Activated T-cell treated with anti-CD3 and anti-CD28 coated beads for 4 hours (primary cell): ENCODE measurements at regions not wholly inside any gene's neighbourhood (a gene's known extent, or its start where the extent isn't known, plus 50 kb on each side); places are given as distances from the start of the nearest gene placed in this dataset.
"Not testable (repeated sequence)": the region's sequence is repeated elsewhere in the genome, so short reads cannot be mapped to it uniquely, and the experiment has no call there.

Source experiments
- DNase-seq: peaks from one replicate; pipeline ENCODE4 v3.0.0-alpha.2; 2020

DNA sequence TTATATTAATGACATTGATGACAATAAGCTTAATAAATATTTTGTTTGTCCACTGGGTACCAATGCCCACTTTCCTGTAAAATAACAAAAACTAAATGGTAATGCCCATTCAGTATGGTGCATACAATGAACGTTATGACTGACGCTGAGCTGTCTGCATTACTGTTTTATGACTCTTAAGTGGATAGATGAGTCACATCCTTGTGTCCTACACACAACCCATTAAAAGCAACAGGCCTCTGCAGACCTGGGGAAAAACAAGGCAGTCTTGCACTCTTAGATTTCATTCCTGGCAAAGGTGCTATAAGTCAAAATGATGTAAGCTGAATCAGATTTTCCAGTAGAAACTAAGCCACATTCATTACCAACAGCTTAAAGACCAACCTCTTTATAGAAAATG, 176.3 kb upstream of the TMEM45B start:
- DNase-seq: no peak

DNA sequence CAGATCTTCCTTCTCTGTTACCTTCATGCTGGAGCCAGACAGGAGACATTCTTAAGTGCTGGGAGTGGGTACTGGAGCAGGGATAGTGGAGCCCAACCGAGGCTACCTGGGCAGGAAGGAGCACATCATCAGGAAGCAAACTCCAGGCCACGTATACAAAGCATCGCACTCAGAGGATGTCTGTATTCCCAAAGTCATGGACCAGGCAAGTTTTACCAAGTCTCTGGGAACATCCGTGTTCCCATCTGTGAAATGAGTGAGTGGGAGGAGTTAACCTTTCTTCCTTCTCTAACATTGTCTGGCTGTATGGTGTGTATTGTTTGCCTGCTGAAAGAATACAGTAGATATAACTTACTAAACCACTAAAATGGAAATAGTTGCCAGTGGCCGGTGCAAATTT, 175.0 kb upstream of the TMEM45B start:
- DNase-seq: no peak

DNA sequence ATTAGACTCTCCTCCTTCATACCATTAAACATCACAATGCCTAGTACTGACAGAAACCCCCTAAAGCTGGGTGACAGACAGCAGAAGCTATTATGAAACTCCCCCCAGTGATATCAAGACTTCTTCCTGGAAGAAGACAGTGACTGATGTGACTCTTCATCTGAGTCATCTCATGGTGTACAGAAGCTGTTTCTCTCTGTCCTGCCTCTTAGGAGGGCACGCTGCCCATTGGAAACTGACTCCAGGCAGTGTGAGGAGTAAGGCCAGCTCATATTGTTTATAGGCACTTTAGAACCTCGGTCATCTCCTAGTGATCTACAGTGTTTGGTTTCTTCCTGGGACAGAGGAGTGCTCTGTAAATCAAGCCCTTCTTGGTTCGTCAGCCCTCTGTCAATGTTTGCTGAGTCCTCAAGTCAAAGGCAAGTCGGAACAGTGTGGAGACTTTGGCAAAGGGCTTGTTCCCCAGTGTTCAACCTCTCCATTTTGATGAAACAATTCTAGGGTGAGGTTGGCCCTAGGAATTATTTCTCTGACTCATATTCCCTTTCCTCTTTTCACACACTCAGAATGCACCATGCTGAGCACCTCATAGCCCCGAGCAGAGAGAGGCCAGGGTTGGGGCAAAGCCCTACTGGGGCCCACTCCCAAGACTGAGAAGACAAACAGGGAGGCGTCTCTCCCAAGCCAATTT, 172.5 kb upstream of the TMEM45B start:
- DNase-seq: no peak

DNA sequence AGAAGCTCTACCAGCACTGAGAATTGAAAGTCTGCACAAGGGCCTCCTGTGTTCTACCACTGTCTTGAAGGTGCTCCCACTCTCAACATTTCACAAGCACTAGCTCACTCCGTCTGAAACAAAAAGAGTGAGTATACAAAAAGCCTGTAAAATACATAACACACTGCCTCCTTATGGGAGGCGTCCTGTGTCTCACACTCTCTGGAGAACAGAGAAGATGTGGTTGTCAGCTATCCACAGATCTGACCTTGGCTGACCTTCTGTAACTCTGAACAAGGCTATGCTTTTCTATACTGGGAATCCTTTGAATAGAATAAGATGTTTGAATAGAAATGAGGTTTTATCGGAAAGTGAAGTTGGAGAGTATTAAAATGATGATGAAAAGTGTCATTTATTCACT, 171.3 kb upstream of the TMEM45B start:
- no peak for DNase-seq

DNA sequence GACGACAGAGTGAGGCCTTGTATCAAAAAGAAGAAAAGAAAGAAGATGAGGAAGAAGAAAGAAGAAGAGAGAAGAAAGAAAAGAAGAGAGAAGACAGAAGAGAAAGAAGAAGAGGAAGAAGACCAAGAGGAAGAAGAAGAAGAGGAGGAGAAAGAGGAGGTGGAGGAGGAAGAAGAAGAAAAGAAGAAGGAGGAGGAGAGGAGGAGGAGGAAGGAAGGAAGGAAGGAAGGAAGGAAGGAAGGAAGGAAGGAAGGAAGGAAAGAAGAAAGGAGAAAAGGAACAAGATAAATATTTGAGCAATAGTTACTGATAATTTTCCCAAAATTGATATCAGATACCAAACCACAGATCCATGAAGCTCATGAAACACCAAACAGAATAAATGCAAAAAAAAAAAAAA, 169.7 kb upstream of the TMEM45B start:
- no peak for DNase-seq

DNA sequence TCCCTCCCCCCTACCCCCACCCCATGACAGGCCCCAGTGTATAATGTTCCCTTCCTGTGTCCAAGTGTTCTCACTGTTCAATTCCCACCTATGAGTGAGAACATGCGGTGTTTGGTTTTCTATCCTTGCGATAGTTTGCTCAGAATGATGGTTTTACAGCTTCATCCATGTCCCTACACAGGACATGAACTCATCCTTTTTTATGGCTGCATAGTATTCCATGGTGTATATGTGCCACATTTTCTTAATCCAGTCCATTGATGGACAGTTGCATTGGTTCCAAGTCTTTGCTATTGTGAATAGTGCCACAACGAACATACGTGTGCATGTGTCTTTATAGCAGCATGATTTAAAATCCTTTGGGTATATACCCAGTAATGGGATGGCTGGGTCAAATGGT, 165.6 kb upstream of the TMEM45B start:
- DNase-seq: not testable (repeated sequence)

DNA sequence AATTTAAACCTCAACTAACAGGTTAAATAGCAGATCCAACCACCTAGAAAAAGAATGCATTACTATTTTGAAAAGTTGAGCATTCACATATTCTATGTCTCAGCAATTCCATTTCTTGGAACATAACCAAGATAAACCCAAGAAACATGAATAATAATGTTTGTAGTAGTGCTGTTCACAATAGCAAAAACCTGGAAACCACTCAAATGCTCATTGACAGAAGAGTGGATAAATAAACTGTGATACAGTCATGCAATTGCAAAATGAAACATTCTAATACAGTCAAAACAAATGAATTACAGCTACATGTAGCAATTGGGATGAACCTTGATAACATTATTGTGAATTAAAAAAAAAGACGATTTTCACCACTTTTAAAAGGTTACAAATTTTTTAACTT, 162.8 kb upstream of the TMEM45B start:
- no peak for DNase-seq

DNA sequence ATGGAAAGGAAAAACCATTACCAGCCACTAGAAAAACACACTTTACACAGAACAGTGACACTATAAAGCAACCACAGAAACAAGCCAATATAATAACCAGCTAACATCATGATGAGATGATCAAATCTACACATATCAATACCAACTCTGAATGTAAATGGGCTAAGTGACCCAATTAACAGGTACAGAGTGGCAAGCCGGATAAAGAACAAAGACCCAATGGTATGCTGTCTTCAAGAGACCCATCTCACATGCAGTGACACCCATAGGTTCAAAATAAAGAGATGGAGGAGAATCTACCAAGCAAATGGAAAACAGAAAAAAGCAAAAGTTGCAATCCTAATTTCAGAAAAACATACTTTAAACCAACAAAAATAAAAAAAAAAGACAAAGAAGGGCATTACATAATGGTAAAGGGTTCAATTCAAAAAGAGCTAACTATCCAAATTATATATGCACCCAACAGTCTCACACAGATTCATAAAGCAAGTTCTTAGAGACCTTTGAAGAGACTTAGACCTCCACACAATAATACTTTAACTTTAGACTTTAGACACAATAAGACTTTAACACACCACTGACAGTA, 160.3 kb upstream of the TMEM45B start:
- DNase-seq: no peak

DNA sequence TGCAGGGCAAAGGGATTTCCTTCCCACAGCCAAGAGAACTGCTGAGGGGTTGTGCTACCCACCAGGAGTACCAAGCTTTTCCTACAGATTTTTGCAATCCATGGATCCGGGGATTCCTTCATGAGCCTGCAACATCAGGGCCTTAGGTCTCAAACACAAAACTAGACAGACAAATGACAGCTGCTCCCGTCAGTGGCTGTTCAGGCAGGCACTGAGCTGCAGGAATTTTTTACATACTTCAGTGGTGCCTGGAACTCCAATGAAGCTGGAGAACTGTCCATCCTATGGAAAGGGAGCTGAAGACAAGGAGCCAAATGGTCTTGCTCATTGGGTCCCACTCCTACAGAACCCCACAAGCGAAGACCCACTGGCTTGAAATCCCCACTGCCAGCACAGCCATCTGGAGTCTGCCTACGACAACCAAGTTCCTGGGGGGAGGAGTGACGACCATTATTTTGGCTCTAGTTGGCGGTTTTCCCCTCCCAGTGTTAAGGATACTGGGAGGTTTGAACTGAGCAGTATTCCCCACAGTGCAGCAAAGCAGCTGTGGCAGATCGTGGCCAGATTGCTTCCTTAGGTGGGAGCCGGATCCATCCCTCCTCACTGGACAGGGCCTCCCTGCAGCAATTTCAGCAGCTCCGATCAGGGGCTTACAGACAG, 157.7 kb upstream of the TMEM45B start:
- DNase-seq: no peak

DNA sequence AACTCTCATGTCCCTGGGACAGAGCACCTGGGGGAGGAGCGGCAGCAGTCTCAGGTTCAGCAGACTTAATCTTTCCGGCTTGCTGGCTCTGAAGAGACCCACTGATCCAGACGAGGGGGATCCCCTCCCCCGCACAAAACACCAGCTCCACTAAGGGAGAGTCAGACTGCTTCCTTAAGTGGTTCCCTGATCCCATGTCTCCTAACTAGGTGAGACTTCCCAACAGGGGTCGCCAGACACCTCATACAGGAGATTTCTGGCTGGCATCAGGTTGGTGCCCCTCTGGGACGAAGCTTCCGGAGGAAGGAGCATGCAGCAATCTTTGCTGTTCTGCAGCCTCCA, 157.2 kb upstream of the TMEM45B start:
- DNase-seq: no peak

DNA sequence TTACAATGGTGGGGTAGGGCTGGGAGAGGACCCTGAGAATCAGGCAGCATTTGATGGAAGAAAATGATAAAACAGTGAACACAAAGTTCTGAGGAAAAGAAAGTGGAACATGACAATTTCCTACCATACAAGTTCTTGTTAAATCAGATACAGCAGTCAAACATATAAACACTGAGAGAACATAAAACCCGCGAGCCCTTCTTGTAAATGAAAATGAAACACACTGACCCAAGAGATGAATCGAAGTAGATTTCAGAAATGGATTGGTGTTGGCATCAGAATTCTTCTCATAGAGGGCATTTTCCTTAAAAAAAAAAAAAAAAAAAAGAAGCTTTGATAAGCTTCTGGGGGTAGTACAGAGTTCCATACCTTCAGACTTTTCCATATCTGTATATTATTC, 134.7 kb upstream of the TMEM45B start:
- no peak for DNase-seq

DNA sequence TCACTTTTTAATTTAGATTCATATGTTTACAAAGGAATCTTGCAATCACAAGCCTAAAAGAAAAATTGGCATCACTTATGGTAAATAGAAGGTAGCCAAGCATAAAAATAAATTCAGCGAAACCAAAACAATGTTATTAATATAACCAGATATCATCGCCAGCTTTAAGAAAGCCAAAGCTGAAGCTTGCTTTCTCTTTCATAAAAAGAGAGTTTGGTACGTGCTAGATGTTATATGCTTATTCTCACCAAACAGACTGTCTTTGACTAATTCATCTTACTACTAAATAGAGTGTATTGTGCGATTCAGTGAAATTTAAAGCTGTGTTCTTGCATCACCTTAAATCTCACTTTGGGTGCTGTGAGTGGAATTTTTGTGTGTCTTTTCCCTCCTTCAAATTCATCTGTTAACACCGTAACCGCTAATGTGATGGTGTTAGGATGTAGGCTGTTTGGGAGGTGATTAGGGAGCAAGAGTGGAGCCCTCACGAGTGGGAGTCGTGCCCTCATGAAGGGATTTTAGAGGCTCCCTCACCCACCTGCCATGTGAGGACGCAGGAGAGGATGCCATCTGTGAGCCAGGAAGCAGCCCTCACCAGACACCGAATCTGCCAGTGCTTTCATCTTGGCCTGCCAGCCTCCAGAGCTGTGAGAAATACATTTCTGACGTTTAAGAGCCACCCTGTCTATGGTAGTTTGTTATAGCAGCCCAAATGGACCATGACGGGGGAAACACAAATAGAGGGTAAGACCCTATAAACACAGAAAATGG, 134.1 kb upstream of the TMEM45B start:
- no peak for DNase-seq

DNA sequence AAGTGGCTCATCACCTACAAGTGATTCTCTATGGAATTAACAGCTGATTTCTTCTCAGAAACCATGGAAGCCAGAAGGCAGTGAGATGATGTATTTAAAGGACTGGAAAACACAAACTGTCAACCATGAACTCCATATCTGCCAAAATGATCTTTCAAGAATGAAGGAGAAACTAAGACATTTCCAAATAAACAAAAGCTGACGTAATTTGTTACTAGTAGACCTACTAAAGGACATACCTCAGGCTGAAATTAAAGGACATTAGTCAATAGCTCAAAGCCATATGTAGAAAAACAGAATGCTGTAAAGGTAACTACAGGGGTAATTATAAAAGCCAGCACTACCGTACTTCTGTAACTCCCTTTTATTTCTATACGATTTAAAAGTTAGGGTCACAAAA, 129.4 kb upstream of the TMEM45B start:
- DNase-seq: no peak

DNA sequence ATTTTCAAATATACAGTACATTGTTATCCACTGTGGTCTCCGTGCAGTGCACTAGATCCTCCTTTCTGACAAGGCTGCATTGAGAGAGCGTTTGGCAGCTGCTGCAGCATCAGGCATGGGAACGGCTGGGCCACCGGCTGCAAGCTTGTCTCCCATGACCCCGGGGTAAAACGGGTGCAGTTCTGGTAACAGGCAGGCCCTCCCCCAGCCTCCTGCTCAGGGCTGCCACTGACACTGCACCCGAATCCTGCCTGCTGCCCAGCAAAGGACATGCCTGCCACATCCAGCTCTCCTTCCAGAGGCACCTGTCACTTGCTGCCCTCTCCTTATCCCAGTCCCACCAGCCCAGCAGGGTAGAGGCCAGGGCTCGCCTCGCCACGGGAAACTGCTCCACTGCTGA, 124.5 kb upstream of the TMEM45B start:
- no peak for DNase-seq

DNA sequence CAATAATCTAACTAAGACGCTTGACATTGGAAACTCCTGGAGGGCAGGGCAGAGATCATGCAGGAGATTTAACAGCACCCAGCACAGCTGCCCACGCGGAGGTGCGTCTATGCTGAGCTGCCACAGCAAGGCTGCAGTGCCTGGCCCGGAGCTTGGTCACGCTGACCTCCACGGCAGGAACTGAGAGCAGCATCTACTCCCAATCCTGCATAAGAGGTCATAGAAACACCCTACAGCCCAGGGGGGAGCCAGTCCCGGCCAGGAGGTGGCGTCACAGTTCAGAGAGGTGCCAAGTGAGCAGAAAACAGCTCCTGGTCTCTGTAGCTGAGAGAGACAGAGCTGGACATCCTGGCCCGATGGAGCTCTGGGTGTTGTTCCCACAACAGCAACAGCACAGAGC, 121.1 kb upstream of the TMEM45B start:
- no peak for DNase-seq

DNA sequence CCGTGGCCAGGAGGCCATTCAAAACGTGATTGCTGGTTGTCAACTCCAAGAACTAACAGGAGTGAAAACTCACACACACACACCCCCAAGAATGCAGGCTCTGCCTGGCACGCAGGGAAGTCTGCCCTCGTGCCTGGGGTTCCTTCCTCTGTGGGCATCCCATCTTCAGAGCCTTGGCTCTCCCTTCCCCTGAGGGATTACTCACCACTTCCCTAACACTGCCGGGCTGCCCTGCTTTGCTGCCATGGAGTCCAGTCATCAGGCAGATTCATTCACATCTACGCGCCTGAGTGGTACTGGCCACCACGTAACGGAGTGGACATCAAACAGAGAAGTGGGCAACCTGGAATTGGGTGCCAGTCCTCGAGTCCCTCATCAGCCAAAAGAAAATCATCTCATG, 120.7 kb upstream of the TMEM45B start:
- DNase-seq: no peak

DNA sequence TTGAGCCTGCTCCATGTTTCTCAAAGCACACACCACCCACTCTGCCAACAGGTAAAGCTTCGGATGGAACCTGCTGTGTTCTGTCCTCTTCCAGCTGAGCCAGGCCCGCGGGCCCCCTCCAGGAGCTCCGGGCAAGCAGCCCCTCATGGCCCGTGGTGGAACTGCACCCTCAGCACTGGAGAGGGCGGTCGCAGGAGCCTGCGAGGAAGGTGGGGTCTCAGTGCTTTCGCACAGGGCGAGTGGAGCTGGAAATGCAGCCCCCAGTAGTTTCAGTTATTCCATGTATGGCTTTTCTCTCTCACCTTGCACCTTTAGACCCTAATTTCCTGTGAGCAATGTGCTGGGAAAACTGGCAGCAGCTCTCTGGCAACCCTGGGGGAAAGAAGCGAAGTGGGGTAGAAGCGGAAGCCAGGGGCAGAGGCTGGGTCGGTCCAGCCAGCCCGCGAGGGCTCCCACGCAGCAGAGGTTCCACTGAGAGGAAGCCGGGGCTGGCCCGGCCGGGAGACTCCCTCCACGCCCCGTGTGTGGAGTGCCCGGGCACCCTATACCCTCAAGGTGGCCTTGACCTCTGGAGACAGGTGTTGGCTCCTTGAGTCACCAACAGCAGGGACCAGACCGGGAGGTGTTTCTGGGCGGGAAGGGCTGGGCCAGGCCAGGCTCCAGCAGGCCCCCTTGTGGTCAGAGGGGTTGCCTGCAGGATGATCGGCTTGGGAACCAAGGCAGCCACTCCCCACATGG, 119.9 kb upstream of the TMEM45B start:
- DNase-seq: peak; percentile 58

DNA sequence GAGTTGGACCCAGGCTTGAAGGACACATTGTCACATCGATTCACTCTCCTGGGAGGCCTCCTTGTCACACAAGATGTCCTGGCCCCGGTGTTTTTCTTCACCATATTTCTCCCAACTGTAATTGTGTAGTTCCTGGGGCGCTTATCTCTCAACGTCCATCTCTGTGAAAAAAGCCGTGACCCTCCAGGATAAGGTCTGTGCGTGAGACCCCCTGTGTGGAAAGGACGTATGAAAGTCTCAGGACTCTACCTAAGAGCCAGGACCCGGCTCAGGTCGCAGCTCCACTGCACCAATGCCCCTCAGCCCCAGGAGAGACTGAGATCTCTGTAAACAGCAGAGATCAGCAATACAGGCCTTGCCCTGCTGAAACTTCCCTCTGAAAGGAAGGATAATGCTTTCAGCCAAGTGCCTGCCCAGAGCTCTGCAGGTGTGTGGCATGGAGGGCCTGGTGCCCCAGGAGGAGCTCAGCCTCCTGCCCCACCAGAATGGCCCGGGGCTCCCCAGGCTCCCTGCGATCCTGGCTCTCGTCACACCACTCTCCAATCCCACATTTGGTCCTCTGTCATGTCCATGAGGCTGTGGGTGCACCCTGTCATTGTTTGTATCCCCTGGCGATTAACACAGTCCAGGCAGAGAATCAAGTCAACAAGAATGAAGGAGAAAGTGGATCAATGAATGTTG, 119.2 kb upstream of the TMEM45B start:
- no peak for DNase-seq

DNA sequence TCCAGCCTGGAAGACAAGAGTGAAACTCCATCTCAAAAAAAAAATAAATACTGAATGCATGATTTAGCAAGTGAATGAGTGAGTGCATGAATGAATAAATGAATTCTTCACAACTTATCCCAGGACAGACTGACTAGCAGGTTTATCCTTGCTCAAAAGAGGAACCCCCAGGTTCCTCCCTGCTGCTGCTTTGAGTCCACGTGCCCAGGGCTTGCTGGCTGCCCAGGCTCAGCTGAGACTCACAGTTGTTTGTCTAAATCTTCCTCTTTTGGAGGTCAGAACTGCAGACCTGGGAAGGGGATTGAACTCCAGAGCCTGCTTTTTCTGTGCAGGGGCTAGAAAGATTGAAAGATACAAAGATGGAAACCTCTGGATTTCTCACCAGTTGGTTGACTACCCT, 117.4 kb upstream of the TMEM45B start:
- no peak for DNase-seq

DNA sequence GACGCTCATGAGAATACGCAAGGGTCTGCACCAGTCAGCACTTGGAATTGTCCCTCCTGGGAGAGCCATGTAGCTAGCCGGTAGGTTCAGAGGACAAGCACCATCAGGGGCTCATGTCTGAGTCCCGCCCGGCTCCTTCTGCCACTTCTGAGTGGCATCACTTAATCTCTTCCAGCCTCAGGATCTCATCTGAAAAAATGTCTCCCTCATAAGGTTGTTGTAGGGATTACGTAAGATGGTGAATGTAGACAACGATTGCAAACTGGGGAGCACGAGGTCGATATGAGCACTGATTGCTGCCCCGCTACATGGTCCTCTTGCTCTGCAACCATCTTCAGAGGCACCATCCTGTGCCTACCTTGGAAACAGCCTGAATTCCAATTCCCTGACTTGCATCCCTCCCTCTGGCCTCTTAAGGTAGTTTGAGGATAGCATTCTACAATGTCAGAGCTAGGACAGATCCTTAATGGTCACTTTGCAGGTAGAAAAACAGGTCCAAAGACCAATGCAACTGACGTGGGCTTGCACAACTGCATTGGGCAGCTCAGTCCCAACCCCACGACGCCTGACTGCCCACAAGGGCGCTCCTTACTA, 115.8 kb upstream of the TMEM45B start:
- DNase-seq: no peak

DNA sequence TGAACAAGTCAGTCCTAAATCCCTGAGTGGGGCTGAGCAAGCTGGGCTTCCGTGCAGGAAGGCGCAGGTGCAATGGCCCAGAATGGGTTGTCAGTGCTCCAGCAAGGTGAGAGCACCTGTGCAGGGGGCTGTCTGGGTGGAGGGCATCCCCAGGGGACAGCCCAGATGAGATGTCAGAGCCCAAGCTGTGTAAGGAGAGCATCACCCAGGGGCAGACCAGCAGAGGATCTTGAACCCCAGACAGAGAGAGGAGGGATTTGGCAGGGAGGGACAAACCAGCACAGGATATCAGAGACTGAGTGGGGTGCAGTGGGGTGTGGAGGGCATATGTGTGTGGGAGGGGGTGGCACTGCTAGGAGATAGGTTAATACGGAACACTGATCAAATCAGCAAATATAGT, 114.9 kb upstream of the TMEM45B start:
- DNase-seq: no peak

DNA sequence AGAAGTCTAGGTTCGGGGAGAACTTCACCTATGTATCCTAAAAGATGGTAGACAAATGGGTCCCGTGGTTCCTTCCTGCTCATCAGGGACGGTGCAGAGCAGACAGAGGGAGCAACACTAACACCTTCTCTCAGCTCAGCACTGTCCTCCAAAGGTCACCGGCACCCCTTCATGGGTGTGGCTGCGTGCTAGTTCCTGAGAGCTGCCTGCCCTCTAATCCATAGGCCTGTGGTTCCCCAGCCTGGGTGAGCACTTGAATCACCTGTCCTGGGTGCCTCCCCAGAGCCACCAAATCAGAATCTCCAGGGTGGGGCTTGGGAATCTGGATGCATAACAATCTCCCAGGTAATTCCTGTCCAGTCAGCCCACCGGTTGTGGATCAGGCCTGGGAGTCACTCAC, 113.9 kb upstream of the TMEM45B start:
- no peak for DNase-seq
